GM12891 (cell line): ENCODE measurements at regions not wholly inside any gene's neighbourhood (a gene's known extent, or its start where the extent isn't known, plus 50 kb on each side); places are given as distances from the start of the nearest gene placed in this dataset.

Experiments
- POLR2A ChIP-seq: IDR thresholded peaks from 2 replicates; pipeline ENCODE4 v1.6.1; 2011; ENCODE audit warnings: low read depth, low read length, control low read depth
- POLR2AphosphoS5 ChIP-seq: IDR thresholded peaks from 2 replicates; pipeline ENCODE4 v1.6.1; 2011; ENCODE audit warnings: low read depth, low read length, control low read depth
- TAF1 ChIP-seq: IDR thresholded peaks from 2 replicates; pipeline ENCODE4 v1.6.1; 2011; ENCODE audit warnings: low read depth, low read length, control low read depth

GRCh38 chr6:163850874-163851273 lies 436.4 kb downstream of the QKI start:
- TF ChIP-seq POLR2AphosphoS5 (no peak), POLR2A (no peak), TAF1 (no peak)
